ENCODE measurements at regions not wholly inside any gene's neighbourhood (a gene's known extent, or its start where the extent isn't known, plus 50 kb on each side); places are given as distances from the start of the nearest gene placed in this dataset.
"Not testable (repeated sequence)": the region's sequence is repeated elsewhere in the genome, so short reads cannot be mapped to it uniquely, and the experiment has no call there.

DNA sequence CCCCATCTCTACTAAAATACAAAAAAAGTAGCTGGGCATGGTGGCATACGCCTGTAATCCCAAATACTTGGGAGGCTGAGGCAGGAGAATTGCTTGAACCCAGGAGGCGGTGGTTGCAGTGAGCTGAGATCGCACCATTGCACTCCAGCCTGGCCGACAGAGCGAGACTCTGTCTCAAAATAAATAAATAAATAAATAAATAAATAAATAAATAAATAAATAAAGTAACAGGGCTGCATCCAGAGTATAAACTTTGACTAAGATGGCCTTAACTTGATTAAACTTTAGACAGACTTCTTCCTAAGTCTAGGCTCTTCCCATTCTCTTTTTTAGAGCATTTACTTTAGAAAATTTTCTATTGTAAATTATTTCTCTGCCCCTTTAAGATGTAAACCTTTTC lies 105.6 kb upstream of the RORA start:
- not testable (repeated sequence) for TF ChIP-seq POLR2A (IDR thresholded peaks at IDR 0.05)
- TF ChIP-seq, protein P1, sequence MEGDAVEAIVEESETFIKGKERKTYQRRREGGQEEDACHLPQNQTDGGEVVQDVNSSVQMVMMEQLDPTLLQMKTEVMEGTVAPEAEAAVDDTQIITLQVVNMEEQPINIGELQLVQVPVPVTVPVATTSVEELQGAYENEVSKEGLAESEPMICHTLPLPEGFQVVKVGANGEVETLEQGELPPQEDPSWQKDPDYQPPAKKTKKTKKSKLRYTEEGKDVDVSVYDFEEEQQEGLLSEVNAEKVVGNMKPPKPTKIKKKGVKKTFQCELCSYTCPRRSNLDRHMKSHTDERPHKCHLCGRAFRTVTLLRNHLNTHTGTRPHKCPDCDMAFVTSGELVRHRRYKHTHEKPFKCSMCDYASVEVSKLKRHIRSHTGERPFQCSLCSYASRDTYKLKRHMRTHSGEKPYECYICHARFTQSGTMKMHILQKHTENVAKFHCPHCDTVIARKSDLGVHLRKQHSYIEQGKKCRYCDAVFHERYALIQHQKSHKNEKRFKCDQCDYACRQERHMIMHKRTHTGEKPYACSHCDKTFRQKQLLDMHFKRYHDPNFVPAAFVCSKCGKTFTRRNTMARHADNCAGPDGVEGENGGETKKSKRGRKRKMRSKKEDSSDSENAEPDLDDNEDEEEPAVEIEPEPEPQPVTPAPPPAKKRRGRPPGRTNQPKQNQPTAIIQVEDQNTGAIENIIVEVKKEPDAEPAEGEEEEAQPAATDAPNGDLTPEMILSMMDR (IDR thresholded peaks at IDR 0.05), result not testable (repeated sequence)

Data from uterus (tissue), 2 donors.